K562 (cell line): ENCODE measurements at regions not wholly inside any gene's neighbourhood (a gene's known extent, or its start where the extent isn't known, plus 50 kb on each side); places are given as distances from the start of the nearest gene placed in this dataset.

Experiments
- C11orf30 ChIP-seq: fragments of 450-650 bp; IDR thresholded peaks from 2 replicates; pipeline ENCODE4 v1.6.1; 2016; ENCODE audit warnings: low read depth, mild to moderate bottlenecking
- CHD7 ChIP-seq: fragments of 200-600 bp; sonication (generic); IDR thresholded peaks from one replicate; pipeline ENCODE4 v1.6.1; 2012; ENCODE audit warnings: mild to moderate bottlenecking, low read depth, low read length, inconsistent platforms
- MXD1 ChIP-seq: fragments of 250-450 bp; sonication (Bioruptor Pico); IDR thresholded peaks from 2 replicates; pipeline ENCODE4 v1.8.0; 2021; ENCODE audit warnings: borderline replicate concordance, mild to moderate bottlenecking, moderate library complexity; ENCODE audit not compliant: poor library complexity, severe bottlenecking
- PBX2 ChIP-seq, 2 experiments: IDR thresholded peaks in 1 of 2; conservative IDR thresholded peaks in 1 of 2; 2 replicates each; pipeline ENCODE4 v1.6.1; 2016; ENCODE audit warnings: low read depth in 2 of 2, mild to moderate bottlenecking in 1 of 2, missing compliant biosample characterization in 1 of 2, missing genetic modification characterization in 1 of 2, moderate library complexity in 1 of 2
- POLR3G ChIP-seq: IDR thresholded peaks from 2 replicates; pipeline ENCODE4 v1.6.1; 2011; ENCODE audit not compliant: insufficient read length, insufficient replicate concordance; ENCODE audit errors: extremely low read depth
- TEAD1 ChIP-seq, 2 experiments: fragments of 450-650 bp in 1 of 2; sonication (generic) in 1 of 2; formaldehyde crosslinking; IDR thresholded peaks; 2 replicates each; pipeline versions ENCODE4 v1.4.0 to v1.8.0; 2020 to 2022; ENCODE audit warnings: mild to moderate bottlenecking in 2 of 2, missing genetic modification reagents in 1 of 2
- THAP7 ChIP-seq: fragments of 250-450 bp; sonication (Bioruptor Pico); IDR thresholded peaks from 2 replicates; pipeline ENCODE4 v1.5.0; 2021

- TF ChIP-seq CHD7 (no peak), POLR3G (no peak), THAP7 (no peak), MXD1 (CRISPR knock-in tag) (no peak), TEAD1 (CRISPR knock-in tag; IDR thresholded peaks at IDR 0.05) (no peak), C11orf30 (no peak), PBX2 (CRISPR knock-in tag; IDR thresholded peaks at IDR 0.05; ENCODE audit: low read depth) (no peak), PBX2 (tag; conservative IDR thresholded peaks at IDR 0.05; ENCODE audit: low read depth) (no peak)
Measured at GRCh38 chr13:54706336-54706735, 1677.7 kb downstream of the OLFM4 start (continued).
